ENCODE measurements at regions not wholly inside any gene's neighbourhood (a gene's known extent, or its start where the extent isn't known, plus 50 kb on each side); places are given as distances from the start of the nearest gene placed in this dataset.

GRCh38 chr5:62124266-62124665 is 181.7 kb upstream of the KIF2A start:
- CTCF ChIA-PET, result interaction anchor here (1.0 kb wide), 1 partner anchor 19 kb away, joined by 3 read pairs; no protein-coding TSS in a partner anchor
- no peak overlapping the region for H3K27ac ChIP-seq (ENCODE audit: insufficient read depth, low read depth, low read length)
- H4K20me1 ChIP-seq (replicated peaks; ENCODE audit: control insufficient read depth, extremely low read depth, insufficient read depth, low read length), result no peaks in the 10 kb centered on the region
- H3K9ac ChIP-seq (replicated peaks; ENCODE audit: extremely low read depth, insufficient read depth, low read length), result no peak overlapping the region
- dilution Hi-C loops (cut with MboI; ENCODE audit: extremely low pct_ligation_motif_present, low sequenced_read_pairs), result no loop called here
- no peak for TF ChIP-seq JUN (IDR thresholded peaks at IDR 0.05; ENCODE audit: borderline replicate concordance, insufficient read depth, insufficient read length, low read depth)
- no peak for TF ChIP-seq GATA2 (IDR thresholded peaks at IDR 0.05; ENCODE audit: insufficient read depth, insufficient read length, low read depth, low read length)
- TF ChIP-seq POLR2A (IDR thresholded peaks at IDR 0.05; ENCODE audit: low read depth, low read length), result no peak
- no peak for TF ChIP-seq MYC (IDR thresholded peaks at IDR 0.05; ENCODE audit: low read depth, low read length)
- no peak for TF ChIP-seq EZH2 (IDR thresholded peaks at IDR 0.05; ENCODE audit: borderline replicate concordance, low read depth, low read length, severe bottlenecking)
- TF ChIP-seq POLR2AphosphoS5 (IDR thresholded peaks at IDR 0.05; ENCODE audit: insufficient read depth, low read depth, low read length), result no peak
- no peak for TF ChIP-seq FOS (IDR thresholded peaks at IDR 0.05; ENCODE audit: borderline replicate concordance, insufficient read depth, low read length)
- no peaks in the 10 kb centered on the region for H3K9me3 ChIP-seq (replicated peaks; ENCODE audit: control insufficient read depth, insufficient read depth, low read length)
- no peaks in the 10 kb centered on the region for H3K36me3 ChIP-seq (ENCODE audit: control insufficient read depth in 2 of 2, extremely low read depth in 1 of 2, insufficient read depth in 2 of 2, low read length in 2 of 2)
- H3K4me3 ChIP-seq (replicated peaks in 1 of 3; ENCODE audit: insufficient read depth in 1 of 3, low read depth in 1 of 3, low read length in 3 of 3), result no peak overlapping the region
- no peaks in the 10 kb centered on the region for H3K9me1 ChIP-seq (replicated peaks; ENCODE audit: control insufficient read depth, extremely low read depth, insufficient read depth, low read length)
- no peaks in the 10 kb centered on the region for H3K27me3 ChIP-seq (ENCODE audit: control insufficient read depth in 2 of 2, insufficient read depth in 2 of 2, low read length in 2 of 2)
- no peak overlapping the region for H3K4me2 ChIP-seq (ENCODE audit: insufficient read depth, low read length)
- BruUV-seq (replicated peaks), result no TSS peak
- no peaks in the 10 kb centered on the region for H3K79me2 ChIP-seq (ENCODE audit: control insufficient read depth, insufficient read depth, low read length)
- intact Hi-C loops (cut with micrococcal nuclease), result no loop called here
- POLR2A ChIA-PET, result no interaction called here
- FAIRE-seq, result no peak
- H2AFZ ChIP-seq (ENCODE audit: low read depth, low read length), result no peak overlapping the region
- no peaks in the 10 kb centered on the region for H3K4me1 ChIP-seq (ENCODE audit: control insufficient read depth, extremely low read depth, insufficient read depth, low read length)
- no peak for DNase-seq (ENCODE audit: low read depth, low spot score)

GRCh38 chr5:62126090-62126489 is 179.9 kb upstream of the KIF2A start:
- H3K27ac ChIP-seq (ENCODE audit: insufficient read depth, low read depth, low read length), result no peak overlapping the region
- no peak overlapping the region for H3K9ac ChIP-seq (replicated peaks; ENCODE audit: extremely low read depth, insufficient read depth, low read length)
- H3K9me1 ChIP-seq (replicated peaks; ENCODE audit: control insufficient read depth, extremely low read depth, insufficient read depth, low read length), result no peaks in the 10 kb centered on the region
- no peak overlapping the region for H2AFZ ChIP-seq (ENCODE audit: low read depth, low read length)
- DNase-seq (ENCODE audit: low read depth, low spot score) (no peak), FAIRE-seq (no peak)
- no peaks in the 10 kb centered on the region for H4K20me1 ChIP-seq (replicated peaks; ENCODE audit: control insufficient read depth, extremely low read depth, insufficient read depth, low read length)
- ChIA-PET POLR2A (interaction anchor here (1.1 kb wide), 1 partner anchor 17 kb away, joined by 3 read pairs; no protein-coding TSS in a partner anchor), CTCF (interaction anchor here (0.7 to 1.2 kb wide), 2 partner anchors 10 to 65 kb away, joined by 3 to 4 read pairs; no protein-coding TSS in a partner anchor)
- H3K79me2 ChIP-seq (ENCODE audit: control insufficient read depth, insufficient read depth, low read length), result no peaks in the 10 kb centered on the region
- H3K4me3 ChIP-seq (replicated peaks in 1 of 3; ENCODE audit: insufficient read depth in 1 of 3, low read depth in 1 of 3, low read length in 3 of 3), result no peak overlapping the region
- dilution Hi-C loops (cut with MboI; ENCODE audit: extremely low pct_ligation_motif_present, low sequenced_read_pairs) (no loop called here), intact Hi-C loops (cut with micrococcal nuclease) (no loop called here)
- no peaks in the 10 kb centered on the region for H3K36me3 ChIP-seq (ENCODE audit: control insufficient read depth in 2 of 2, extremely low read depth in 1 of 2, insufficient read depth in 2 of 2, low read length in 2 of 2)
- TF ChIP-seq MYC (IDR thresholded peaks at IDR 0.05; ENCODE audit: low read depth, low read length) (no peak), FOS (IDR thresholded peaks at IDR 0.05; ENCODE audit: borderline replicate concordance, insufficient read depth, low read length) (no peak), MAX (IDR thresholded peaks at IDR 0.05; ENCODE audit: insufficient read depth, insufficient read length) (no peak), POLR2A (IDR thresholded peaks at IDR 0.05; ENCODE audit: low read depth, low read length) (no peak), POLR2AphosphoS5 (IDR thresholded peaks at IDR 0.05; ENCODE audit: insufficient read depth, low read depth, low read length) (no peak), GATA2 (IDR thresholded peaks at IDR 0.05; ENCODE audit: insufficient read depth, insufficient read length, low read depth, low read length) (no peak), JUN (IDR thresholded peaks at IDR 0.05; ENCODE audit: borderline replicate concordance, insufficient read depth, insufficient read length, low read depth) (no peak), CTCF (IDR thresholded peaks at IDR 0.05; ENCODE audit: extremely low read depth in 1 of 2, insufficient read depth in 1 of 2, low read depth in 1 of 2, low read length in 2 of 2) (no peak), EZH2 (IDR thresholded peaks at IDR 0.05; ENCODE audit: borderline replicate concordance, low read depth, low read length, severe bottlenecking) (no peak)
- H3K9me3 ChIP-seq (replicated peaks; ENCODE audit: control insufficient read depth, insufficient read depth, low read length), result no peaks in the 10 kb centered on the region
- no peaks in the 10 kb centered on the region for H3K4me1 ChIP-seq (ENCODE audit: control insufficient read depth, extremely low read depth, insufficient read depth, low read length)
- BruUV-seq (replicated peaks), result no TSS peak
- H3K27me3 ChIP-seq (ENCODE audit: control insufficient read depth in 2 of 2, insufficient read depth in 2 of 2, low read length in 2 of 2), result no peaks in the 10 kb centered on the region
- H3K4me2 ChIP-seq (ENCODE audit: insufficient read depth, low read length), result no peak overlapping the region
